ENCODE measurements at regions not wholly inside any gene's neighbourhood (a gene's known extent, or its start where the extent isn't known, plus 50 kb on each side); places are given as distances from the start of the nearest gene placed in this dataset.
"Not testable (repeated sequence)": the region's sequence is repeated elsewhere in the genome, so short reads cannot be mapped to it uniquely, and the experiment has no call there.

- DNase-seq, result no peak
Observed at GRCh38 chr13:50456111-50456510, 387.4 kb downstream of the DLEU7 start.

- DNase-seq, result peak; percentile 80
Observed at GRCh38 chr13:50457415-50458393, 385.8 kb downstream of the DLEU7 start.

DNA sequence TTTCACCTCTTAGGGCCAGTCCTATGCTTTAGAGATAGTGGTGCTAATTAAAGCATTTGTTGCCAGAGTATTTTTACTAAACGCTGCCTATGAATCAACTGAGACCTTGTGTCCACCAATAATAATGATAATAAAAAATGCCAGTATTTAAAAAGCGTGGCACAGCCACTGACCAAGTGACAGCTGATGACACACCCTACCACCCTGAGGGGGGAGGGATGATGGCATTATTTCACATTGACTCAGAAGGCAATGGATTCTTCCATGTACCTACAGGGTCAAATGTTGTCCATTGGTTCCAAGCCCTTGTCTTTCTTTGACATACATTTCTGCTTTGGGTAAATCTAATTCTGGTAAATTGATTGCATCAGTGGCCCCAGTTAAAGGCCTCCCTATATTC is 384.4 kb downstream of the DLEU7 start:
- no peak for DNase-seq

GRCh38 chr13:50459658-50460057 is 383.8 kb downstream of the DLEU7 start:
- DNase-seq, result no peak

DNA sequence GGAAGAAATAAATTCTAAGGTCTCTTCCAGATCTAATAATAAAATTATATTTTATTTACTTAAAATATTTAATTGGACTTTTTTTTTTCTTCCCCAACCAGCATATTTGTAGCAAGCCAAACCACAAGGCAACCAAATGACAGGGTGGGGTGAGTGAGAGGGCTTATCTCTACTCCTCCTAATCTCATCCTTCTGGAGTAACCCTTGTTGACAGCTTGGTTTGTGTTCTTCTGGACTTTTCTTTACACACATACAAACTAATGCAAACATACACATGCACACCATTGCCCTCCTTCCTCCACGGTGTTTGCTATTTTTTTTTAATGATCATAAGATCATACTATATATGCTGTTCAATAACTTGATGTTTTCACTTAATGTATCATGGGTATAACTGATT is 383.1 kb downstream of the DLEU7 start:
- DNase-seq, result no peak

DNA sequence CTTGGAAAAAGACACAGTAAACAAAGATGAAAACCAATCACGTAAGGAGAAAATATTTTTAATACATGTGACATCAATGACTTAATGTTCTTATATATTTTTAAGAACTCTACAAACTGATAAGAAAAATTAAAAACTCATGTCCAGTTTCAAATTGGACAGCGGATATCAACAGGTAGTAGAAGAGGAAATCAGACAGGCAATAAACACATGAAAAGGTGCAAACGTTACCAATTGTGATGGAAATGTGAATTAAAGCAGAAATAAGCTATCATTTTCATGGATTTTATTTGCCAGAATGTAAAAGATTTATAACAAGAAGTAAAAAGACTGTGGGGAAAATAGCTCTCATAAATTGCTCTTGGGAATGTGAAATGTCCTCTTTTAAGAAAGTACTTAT is 382.3 kb downstream of the DLEU7 start:
- DNase-seq, result no peak

DNA sequence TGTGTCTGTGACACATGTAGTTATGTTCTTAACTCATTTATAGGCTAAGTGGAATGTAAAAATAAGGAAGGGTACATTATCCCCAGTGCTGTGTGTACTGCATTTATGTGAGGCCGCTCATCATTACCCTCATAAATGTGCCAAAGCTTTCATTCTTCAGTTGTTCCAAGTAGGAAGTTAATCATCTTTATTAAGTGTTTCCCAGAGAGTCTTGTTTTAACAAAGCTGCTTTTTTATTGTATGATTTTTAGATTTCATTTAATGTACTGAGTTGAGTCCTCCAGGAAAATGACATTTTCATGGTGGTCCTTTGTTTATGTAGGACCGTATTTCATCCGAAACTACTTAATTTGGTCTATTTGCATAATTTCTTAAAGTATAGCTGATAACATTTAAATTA is 379.8 kb downstream of the DLEU7 start:
- no peak for DNase-seq

DNA sequence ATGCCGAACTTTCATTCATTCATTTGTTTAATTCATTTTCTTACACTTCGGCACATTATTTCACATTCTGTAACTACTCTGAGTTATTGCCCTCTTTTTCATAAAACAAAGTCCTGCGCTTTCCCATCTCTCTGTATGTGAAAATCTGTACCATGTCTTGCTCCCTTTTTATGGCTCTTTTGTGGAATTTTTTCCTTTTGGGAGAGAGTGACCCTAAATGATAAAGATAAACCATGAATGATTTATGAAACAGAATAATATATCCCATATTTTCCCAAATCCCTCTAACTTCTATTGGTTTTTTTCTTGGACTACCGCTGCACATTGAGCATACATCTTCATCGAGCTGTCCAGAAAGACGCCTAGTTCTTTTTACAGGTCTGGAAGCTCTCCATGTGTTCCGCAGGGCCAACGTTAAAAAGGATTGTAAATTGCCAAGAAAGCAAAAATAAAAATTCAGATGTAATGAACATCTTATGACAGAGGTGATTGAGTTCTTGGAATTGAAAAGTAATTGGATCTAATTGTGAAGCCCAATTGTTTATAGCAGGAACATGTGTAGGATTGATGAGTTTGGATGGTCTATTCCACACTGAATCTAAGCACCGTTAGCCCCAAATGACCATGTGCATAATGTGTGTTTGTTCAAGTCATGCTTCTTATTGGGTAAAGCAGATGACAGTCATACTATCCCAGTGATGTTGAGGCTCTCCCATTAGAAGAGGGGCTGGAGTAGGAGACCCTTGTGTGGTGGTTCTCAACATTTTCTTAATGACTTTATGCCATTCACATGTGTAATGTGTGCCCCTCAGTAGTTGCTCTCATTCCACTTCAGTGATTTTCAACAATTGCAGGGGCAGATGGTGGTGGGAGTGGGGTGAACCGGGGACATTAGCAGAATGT is 378.9 kb downstream of the DLEU7 start:
- DNase-seq, result no peak

GRCh38 chr13:50466456-50466855 is 377.0 kb downstream of the DLEU7 start:
- peak; percentile 30 for DNase-seq

GRCh38 chr13:50467156-50468110 is 376.1 kb downstream of the DLEU7 start:
- DNase-seq, result peak; percentile 93

- no peak for DNase-seq
Observed at GRCh38 chr13:50468849-50469669, 374.4 kb downstream of the DLEU7 start.

DNA sequence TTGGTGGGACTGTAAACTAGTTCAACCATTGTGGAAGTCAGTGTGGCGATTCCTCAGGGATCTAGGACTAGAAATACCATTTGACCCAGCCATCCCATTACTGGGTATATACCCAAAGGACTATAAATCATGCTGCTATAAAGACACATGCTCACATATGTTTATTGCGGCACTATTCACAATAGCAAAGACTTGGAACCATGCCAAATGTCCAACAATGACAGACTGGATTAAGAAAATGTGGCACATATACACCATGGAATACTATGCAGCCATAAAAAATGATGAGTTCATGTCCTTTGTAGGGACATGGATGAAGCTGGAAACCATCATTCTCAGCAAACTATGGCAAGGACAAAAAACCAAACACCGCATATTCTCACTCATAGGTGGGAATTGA is 370.4 kb downstream of the DLEU7 start:
- not testable (repeated sequence) for DNase-seq

GRCh38 chr13:50474088-50474662 is 369.3 kb downstream of the DLEU7 start:
- no peak for DNase-seq

- peak; percentile 19 for DNase-seq
Observed at GRCh38 chr13:50476577-50477285, 366.8 kb downstream of the DLEU7 start.

DNA sequence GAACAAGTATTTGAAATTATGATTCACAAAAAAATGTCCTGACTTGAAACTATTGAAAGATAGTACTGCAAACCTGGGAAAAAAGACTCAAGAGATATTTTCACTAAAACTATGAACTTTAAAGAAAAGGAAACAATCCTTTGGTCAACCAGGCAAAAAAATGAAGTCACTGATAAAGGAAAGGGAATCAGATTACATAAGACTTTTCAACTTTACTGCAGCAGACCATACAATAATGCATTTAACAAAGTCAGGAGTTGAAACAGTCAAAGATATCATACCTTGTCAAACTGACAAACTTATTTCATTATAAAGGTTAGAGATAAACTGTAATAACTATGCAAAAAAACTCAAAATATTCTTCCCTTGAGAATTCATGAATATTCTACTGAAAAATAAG is 361.6 kb downstream of the DLEU7 start:
- no peak for DNase-seq

- no peak for DNase-seq
Observed at GRCh38 chr13:50483416-50483815, 360.1 kb downstream of the DLEU7 start.

GRCh38 chr13:50484472-50485113 is 358.9 kb downstream of the DLEU7 start:
- DNase-seq, result no peak

- DNase-seq, result no peak
Observed at GRCh38 chr13:50485979-50486935, 357.2 kb downstream of the DLEU7 start.

Measured in skin of body (tissue), 1 donor.